Occipital lobe (tissue), 1 donor: ENCODE measurements at regions not wholly inside any gene's neighbourhood (a gene's known extent, or its start where the extent isn't known, plus 50 kb on each side); places are given as distances from the start of the nearest gene placed in this dataset.
"Not testable (repeated sequence)": the region's sequence is repeated elsewhere in the genome, so short reads cannot be mapped to it uniquely, and the experiment has no call there.

ENCODE experiments used
- DNase-seq: peaks from one replicate; lab custom pipeline; 2025; lab: John Stamatoyannopoulos, UW

DNA sequence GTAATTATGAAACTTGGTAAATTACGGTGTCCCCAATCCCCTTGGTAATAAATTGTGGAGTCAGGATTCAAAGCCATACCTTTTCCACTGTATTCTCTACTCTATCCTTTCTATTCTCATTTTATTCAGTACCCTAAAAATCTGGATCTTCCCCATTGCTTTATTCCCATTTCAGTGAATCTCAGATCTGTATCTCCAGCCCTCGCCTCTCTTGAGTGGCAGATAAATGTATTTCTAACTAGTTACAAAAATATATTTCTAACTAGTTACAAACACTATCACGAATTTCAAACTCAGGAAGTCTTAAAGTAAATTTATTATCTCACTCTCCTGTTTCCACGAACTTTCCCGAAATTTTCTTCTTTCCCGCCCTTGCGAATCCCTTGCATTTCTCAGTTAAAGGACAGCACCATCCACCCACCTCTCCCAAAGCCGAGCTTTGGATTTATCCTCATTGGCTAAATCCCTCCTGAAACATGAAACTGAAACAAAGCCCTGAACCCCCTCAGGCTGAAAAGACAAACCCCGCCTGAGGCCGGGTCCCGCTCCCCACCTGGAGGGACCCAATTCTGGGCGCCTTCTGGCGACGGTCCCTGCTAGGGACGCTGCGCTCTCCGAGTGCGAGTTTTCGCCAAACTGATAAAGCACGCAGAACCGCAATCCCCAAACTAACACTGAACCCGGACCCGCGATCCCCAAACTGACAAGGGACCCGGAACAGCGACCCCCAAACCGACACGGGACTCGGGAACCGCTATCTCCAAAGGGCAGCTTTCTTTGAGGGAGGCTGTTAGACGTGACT, 164.3 kb upstream of the PABPC3 start:
- no peak for DNase-seq

DNA sequence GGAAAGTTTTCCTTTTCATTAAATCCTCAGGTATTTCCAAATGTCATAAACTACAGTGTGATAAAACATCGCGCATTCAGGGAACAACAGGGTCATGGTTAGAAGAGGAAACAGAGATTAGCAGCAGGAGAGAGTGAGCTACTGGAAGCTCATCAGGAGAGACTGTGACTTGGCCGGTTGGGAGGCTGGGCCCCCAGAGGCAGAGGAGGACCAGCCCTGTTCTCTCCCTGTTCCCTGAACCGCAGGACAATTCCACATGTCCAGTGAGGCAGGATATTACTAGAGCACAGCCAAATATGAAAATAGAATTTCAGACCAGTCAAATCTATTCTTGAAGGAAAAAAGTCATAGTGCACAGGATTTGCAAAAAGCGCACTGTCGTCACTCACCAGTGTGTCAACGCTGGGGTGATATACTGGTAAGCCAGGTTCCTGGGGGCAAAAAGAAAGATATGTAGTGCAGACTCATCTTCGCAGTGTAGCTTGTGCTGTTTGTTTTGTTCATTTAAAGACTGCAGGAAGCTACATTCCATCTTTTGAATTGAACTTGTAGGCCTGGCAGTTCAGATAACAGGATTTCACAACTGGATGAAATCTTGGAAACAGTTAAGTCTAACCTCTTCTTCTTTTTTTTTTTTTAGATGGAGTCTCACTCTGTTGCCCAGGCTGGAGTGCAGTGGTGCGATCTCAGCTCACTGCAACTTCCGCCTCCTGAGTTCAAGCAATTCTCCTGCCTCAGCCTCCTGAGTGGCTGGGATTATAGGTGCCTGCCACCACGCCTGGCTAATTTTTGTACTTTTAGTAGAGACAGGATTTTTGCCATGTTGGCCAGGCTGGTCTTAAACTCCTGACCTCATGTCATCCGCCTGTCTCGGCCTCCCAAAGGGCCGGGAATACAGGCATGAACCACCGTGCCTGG, 162.6 kb upstream of the PABPC3 start:
- DNase-seq = not testable (repeated sequence)

DNA sequence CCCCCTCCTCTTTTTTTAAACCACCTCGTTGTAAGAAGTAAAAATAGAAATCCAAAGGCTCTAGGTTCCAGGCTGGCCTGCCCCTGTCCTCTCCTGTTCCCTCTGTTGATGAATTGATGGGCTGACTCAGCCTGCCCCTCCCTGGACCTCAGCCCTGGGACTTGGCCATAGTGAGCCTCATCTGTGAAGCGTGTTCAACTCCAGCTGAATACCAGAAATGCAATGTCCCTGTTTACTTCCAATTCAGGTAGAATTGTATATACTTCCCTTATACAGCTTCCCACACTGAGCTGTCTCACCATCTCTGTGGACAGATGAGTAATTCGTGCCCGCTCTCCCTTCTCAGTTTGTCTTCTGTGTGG, 161.9 kb upstream of the PABPC3 start:
- not testable (repeated sequence) for DNase-seq

DNA sequence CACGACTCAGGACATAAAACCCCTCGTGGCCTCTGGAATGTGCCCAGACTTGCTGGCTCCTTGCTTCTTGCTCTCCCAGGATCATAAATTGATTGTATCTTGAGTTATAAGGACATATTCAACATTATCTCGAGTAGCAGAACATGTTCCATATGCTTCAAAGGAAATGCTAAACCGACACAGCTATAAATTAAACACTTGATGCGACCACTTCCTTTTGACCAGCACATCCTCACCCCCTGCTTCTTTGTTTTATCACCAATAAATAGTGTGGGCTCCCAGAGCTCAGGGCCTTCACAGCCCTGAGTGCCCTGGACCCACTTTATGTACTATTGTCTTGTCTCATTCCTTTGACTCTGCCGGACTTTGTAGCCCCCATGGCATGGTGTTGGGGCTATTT, 157.0 kb upstream of the PABPC3 start:
- no peak for DNase-seq

DNA sequence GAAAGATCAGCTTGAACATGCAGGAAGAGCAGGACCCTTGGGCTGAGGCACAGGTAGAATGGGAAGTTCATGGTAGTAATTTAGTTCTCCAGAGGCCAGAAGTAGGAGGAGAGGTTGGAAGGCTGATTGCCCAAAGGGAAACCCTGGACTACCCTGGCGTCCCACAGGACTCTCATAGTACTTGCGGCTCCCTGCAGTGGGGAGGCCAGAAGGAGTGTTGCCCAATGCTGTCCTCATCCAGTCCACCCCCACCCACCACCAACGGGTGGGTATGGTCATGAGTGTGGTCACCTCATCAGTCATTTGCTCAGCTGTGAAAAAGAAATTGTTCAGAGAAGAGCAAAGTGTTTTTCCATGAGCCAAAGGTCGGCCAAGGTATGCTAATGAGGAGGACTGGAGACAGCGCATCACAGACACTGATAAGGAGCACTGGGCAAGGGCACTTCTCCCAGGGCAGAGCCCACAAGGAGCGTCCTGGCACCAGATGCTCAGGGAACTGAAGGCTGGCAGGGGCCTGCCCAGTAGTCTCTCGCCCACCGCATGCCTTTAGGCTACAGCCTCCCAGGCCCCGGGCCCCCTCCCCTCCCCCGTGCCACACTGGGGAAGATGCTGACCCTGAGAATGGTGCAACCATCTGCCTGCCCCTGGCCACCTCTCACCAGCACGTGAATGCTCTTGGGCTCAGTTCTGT, 154.8 kb upstream of the PABPC3 start:
- DNase-seq = not testable (repeated sequence)

DNA sequence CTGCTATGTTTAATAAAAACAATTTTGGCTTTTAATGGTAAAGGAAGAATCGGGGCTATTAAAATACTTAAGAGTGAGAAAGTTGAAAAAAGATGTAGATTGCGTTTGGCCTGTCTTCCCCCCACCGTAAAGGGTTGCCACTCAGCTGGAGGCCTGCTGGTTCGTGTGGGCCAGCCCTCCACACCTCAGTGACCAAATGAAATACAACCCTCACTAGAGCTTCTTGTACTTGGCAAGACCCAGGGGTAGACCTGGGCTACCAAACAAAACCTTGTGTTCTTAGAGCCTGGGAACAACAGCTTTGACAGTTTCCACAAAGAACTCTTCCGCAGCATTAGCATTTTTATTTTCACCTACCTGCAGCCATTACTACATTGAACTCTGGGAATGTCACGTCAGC, 152.8 kb upstream of the PABPC3 start:
- no peak for DNase-seq

DNA sequence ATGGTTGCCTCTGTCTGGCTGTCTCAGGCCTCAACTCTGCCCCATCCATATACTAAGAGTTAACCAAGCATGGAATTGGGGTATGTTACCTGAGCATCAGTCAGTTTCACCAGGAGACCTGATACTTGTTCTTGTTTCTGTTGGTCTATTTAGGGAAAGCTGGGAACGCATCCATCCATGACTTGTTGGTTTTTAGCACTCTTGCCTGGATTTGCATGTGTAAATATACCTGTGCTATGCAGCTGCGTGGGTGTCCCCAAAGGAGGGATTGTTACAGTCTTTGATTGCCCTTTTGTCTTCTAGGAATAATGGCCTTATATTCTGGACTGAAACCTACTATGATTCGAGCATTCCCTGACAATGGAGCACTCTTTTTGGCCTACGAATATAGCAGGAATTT, 151.9 kb upstream of the PABPC3 start:
- not testable (repeated sequence) for DNase-seq

DNA sequence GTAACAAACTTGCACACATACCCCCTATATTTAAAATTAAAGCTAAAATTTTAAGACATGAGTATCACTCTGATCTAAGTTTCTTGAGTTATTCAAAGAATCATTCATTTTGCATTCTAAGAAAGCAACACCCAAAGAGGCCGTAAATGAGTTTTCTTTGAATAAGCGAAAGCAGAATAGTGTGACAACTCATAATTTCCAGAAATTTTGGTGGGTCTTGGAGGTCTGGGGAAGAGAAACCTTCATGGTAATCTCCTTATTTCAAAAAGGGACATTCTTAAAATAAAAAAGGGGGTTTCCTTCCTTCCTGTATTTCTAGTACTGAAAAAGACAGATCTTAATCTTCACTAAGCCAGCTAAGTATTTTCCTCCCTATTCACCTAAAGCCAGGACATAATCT, 147.0 kb upstream of the PABPC3 start:
- not testable (repeated sequence) for DNase-seq

DNA sequence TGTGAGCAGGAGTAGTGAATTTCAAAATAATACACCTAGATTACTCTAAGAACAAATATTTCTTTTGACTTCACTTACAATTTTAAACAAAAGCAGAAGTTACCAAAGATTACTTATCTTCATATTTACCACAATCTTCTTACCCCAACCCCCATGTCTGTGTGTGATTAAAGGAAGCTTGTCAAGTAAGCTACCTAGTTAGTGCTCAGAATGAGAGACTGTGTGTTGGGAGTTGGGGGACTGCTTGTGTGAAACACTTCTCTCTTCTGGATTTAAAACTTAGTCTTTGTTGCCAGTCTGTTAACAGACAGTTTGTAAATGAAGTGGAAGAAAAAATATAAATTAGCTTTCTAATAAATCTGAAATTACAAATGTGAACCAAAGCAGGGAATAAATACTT, 145.3 kb upstream of the PABPC3 start:
- not testable (repeated sequence) for DNase-seq

DNA sequence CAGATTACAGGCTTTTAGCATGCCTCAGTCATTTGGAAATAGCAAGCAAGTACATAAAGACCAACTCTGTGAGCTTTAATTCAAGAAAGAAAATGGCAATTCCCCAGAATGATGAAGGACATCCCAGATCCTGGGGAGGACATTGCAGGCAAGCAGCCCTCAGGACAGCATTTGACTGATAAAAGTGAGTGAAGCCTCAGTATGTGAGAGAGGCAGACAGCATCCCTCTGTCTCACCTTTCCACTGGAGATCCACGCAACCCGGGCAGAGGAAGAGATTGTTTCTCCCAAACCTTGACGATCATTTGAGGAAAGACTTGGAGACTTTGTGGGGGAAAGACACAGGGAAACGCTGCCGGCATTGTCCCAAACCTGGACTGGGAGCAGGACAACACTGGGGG, 128.0 kb upstream of the PABPC3 start:
- DNase-seq = not testable (repeated sequence)

DNA sequence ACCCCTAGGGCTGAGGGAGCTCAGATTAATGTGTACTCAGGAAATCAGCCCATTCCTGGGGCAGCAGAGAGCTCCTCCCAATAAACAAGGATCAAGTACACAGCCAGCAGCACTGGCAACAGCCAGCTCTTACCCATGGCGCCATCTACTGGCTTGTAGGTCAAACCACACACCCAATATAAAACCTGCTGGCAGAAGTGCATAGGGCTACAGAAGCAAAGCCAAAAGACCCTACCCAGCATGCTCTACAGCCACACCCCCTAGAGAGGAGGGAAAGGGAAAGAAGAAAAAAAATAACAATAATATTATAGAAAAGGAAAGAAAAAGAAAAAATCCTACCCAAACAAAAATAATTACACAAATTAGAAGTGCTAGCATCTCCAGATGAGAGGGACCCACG, 127.5 kb upstream of the PABPC3 start:
- DNase-seq = not testable (repeated sequence)

DNA sequence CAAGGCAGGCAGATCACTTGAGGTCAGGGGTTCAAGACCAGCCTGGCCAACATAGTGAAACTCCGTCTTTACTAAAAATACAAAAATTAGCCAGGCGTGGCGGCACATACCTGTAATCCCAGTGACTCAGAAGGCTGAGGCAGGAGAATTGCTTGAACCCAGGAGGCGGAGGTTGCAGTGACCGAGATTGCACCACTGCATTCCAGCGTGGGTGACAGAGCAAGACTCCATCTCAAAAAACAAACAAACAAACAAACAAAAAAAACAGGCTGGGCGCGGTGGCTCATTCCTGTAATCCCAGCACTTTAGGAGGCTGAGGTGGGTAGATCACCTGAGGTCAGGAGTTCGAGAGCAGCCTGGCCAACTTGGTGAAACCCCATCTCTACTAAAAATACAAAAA, 122.8 kb upstream of the PABPC3 start:
- DNase-seq = not testable (repeated sequence)

DNA sequence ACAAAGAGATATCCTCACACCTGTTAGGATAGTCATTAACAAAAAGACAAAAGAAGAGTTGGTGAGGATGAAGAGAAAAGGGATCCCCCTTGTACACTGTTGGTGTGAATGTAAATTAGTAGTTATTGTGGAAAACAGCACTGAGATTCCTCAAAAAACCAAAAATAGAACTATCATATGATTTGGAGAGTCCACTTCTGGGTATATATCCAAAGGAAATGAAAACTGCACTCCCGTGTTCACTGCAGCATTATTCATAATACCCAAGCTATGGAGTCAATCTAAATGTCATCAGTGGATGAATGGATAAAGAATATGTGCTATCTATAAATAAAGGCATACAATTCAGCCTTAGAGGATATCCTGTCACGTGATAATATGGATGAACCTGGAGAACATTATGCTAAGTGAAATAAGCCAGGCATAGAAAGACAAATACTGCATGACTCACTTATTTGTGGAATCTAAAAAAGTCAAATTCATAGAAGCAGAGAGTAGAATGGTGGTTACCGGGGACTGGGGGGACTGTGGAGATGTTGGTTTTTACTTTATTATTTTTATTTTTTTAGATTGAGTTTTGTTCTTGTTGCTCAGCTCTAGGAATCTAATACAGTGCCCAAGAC, 114.6 kb upstream of the PABPC3 start:
- DNase-seq = not testable (repeated sequence)

DNA sequence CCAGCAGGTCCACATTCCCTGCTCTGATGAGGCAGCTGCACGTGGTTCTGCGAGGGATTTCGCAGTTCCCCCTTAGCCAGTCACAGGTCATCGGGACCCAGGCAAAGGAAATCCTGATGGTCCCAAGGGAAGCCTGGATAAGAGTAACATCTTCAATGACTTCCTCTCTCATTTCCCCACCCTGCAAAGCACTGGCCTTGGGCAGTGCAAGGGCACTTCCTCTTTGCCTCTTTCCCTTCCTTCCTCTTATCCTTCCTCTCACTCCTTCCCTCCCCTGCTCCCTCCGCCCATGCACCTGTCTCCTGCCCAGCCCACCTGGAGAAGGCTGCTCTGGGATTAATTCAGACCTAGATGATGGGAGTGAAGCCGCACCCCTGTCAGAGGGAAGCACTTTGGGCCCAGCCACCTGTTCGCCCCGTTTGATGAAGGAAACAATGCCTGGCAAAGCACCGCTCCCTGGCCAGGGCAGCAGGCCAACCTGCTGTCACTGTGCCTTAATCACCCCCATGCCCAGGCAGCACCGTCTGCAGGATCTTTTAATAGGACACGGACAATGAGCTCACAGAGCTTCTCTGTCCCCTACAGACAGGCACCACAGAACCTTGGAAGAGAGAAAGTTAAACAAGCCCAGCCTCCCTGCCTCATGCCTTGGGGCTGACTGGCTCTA, 113.5 kb upstream of the PABPC3 start:
- no peak for DNase-seq

DNA sequence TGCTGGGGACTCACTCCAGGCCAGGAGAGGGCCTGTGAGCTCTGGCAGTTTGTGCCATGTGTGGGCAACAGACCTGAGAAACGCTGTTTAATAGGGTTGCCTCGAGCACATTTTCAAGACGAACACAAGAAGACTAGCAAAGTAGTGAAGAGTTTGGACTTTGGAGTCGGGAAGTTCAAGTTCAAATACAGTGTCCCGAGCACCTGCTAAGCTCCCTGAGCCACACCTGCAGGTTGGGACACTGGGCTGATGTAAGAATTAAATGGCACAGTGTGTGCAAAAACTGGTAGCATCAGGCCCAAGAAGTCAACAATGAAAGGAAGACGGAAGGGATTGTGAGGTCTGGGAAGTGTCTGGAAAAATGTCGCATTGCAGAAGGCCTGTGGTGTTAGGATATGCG, 112.8 kb upstream of the PABPC3 start:
- no peak for DNase-seq

DNA sequence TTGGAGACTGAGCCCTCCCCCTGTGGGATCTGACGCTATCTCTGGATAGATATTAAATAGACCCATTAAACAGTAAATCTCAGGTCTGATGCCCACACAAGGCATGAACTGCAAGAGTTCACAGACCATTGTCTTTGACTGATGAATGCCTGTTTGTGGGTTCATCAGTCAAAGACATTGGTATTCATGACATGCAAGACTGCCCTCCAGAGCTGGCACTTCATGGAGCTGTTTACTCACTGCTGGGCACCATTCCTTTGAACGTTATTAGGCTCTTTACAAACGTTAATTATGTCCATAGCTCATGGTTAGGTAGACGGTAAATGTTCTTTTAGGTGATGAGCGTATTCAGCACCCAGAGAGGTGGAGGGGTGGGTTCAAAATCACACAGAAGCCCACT, 111.8 kb upstream of the PABPC3 start:
- DNase-seq = no peak

DNA sequence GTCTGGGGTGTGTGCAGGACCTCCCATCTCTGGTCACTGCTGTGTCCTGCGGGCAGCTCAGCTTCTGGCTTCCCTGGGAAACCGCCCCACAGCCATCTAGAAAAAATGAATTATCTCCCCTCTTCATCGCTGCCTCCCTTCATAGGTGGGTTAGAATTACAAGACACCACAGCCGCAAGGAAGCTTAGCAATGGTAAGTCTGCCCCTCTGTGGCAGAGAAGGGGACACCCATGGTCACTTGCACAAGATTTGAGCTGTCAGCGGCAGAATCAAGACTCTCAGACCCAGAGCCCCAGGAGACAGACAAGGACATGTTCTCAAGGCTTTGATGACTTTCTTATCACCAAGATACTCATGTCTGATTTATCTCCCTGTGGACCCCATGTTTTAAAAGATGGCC, 110.8 kb upstream of the PABPC3 start:
- no peak for DNase-seq

DNA sequence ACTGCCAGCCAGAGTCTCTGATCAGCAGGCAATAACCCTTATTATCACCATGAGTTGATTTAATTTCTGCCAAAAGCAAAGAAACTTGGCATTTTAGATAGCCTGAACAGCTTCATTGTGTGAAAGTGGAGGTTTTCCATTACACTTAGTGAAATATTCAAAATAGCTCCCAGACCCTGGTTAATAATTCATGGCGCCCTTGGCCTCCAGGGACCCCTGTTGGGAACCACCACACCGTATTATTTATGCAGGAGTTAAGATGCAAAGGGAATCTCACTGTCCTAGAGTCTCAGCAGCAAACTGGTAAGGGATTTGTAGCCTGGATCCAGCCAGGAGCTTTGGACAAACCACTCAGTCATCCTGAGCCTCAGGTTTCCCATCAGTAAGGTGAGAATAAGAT, 110.0 kb upstream of the PABPC3 start:
- DNase-seq = no peak

DNA sequence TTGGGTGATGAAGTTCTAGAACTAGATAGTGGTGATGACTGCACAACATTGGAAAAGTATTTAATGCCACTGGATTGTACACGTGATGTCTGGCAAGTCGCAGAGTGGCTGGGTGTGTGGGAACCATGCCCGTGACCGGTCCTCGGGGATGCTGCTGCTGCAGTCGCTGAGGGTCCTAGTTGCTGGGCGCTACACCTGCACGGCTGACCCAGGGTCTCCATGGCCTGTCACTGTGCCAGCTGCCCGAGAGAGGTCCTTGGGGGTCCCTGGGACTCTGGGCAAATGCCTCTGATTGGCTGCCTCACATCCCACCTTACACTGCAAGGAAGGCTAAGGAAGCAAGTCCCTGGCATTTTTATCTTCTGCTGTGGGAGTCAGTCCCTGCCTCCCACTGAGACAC, 109.1 kb upstream of the PABPC3 start:
- no peak for DNase-seq

DNA sequence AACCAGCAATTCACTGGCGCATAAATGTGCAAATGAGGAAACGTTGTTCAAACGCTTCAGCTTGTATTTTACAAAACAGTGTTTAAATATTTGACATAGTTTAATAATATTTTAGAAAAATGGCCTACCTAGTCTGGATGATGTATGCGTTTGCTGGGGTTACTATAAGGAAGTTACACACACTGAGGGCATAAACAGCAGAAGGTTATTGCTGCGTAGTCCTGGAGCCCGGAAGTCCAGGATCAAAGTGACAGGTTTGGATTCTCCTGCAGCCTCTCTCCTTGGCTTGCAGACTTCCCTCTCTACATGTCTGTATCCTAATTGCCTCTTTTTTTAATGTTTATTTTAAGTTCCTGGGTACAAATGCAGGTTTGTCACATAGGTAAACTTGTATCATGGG, 106.0 kb upstream of the PABPC3 start:
- DNase-seq = not testable (repeated sequence)

DNA sequence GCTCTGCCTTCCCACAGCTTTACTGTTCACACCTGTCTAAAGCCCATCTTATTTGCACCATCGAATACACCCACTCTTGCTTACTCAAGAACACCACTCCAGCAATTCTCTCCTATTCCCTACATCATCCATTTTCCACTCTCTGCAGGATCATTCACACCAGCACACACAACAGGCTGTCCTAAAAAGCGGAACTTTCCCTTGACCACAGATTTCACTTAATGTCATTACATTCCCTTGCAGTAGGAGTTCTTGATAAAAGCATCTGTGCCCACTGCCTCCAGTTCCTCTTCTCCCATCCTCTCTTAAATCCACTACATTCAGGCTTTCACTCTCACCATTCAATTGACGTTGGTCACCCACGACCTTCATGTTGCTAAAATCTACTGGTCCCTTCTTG, 103.0 kb upstream of the PABPC3 start:
- DNase-seq = not testable (repeated sequence)
